Thymus (tissue), 11 donors: ENCODE measurements at regions not wholly inside any gene's neighbourhood (a gene's known extent, or its start where the extent isn't known, plus 50 kb on each side); places are given as distances from the start of the nearest gene placed in this dataset.
"Not testable (repeated sequence)": the region's sequence is repeated elsewhere in the genome, so short reads cannot be mapped to it uniquely, and the experiment has no call there.

Source experiments
- DNase-seq, 9 donors: peaks; one replicate each; pipeline ENCODE4 v3.0.0-alpha.2; 2013; ENCODE audit warnings: low spot score in 9 of 9, low read depth in 6 of 9, missing footprints in 1 of 9
- H3K27ac ChIP-seq, 2 donors: one replicate each; pipeline ENCODE4 v1.5.1; 2013; ENCODE audit warnings: control low read depth in 1 of 2, low read depth in 1 of 2, low read length in 1 of 2, mild to moderate bottlenecking in 1 of 2, moderate library complexity in 1 of 2
- H3K27me3 ChIP-seq, 2 donors: one replicate each; pipeline ENCODE4 v1.5.1; 2013; ENCODE audit warnings: low read length in 1 of 2; ENCODE audit not compliant: control insufficient read depth in 2 of 2, insufficient read depth in 1 of 2
- H3K36me3 ChIP-seq, 2 donors: one replicate each; pipeline ENCODE4 v1.5.1; 2013; ENCODE audit warnings: low read length in 1 of 2, mild to moderate bottlenecking in 1 of 2, moderate library complexity in 1 of 2; ENCODE audit not compliant: control insufficient read depth in 2 of 2, insufficient read depth in 2 of 2
- H3K4me1 ChIP-seq, 2 donors: one replicate each; pipeline ENCODE4 v1.5.1; 2013; ENCODE audit warnings: low read length in 2 of 2; ENCODE audit not compliant: control insufficient read depth in 2 of 2, insufficient read depth in 2 of 2
- H3K4me3 ChIP-seq, 2 donors: one replicate each; pipeline ENCODE4 v1.5.1; 2013; ENCODE audit warnings: low read length in 2 of 2, control low read depth in 1 of 2, mild to moderate bottlenecking in 1 of 2
- H3K9me3 ChIP-seq, 2 donors: one replicate each; pipeline ENCODE4 v1.5.1; 2013; ENCODE audit warnings: low read length in 1 of 2, mild to moderate bottlenecking in 1 of 2; ENCODE audit not compliant: control insufficient read depth in 2 of 2, insufficient read depth in 1 of 2
- WGBS: extraction: QIAGEN DNeasy Blood & Tissue Kit; methylation state at CpG from one replicate; pipeline ENCODE4 v1.1.7; 2013; 5-methylcytosine and 5-hydroxymethylcytosine counted together
- donor health status: healthy.

- H3K27ac ChIP-seq, result no peak overlapping the region
- peak in 1 of 9 donors; percentile 8 for DNase-seq
- no peaks in the 10 kb centered on the region for H3K36me3 ChIP-seq
- H3K27me3 ChIP-seq, result no peaks in the 10 kb centered on the region
- 91% methylated on average over 1 of the region's 1 CpG for WGBS
- no peaks in the 10 kb centered on the region for H3K9me3 ChIP-seq
- H3K4me3 ChIP-seq, result no peak overlapping the region
- no peaks in the 10 kb centered on the region for H3K4me1 ChIP-seq
Observed at GRCh38 chr12:19761463-19761862, 322.2 kb downstream of the AEBP2 start.

GRCh38 chr12:19763488-19763887 is 324.2 kb downstream of the AEBP2 start:
- H3K36me3 ChIP-seq, result no peaks in the 10 kb centered on the region
- H3K4me3 ChIP-seq, result no peak overlapping the region
- H3K4me1 ChIP-seq, result no peaks in the 10 kb centered on the region
- WGBS, result 96% methylated on average over 1 of the region's 1 CpG
- no peaks in the 10 kb centered on the region for H3K27me3 ChIP-seq
- no peak overlapping the region for H3K27ac ChIP-seq
- DNase-seq, result no peak
- H3K9me3 ChIP-seq, result no peaks in the 10 kb centered on the region

- Histone ChIP-seq H3K27me3 (no peaks in the 10 kb centered on the region), H3K27ac (no peak overlapping the region), H3K36me3 (no peaks in the 10 kb centered on the region), H3K9me3 (no peaks in the 10 kb centered on the region), H3K4me3 (no peak overlapping the region), H3K4me1 (no peaks in the 10 kb centered on the region)
- DNase-seq, result no peak
- 95% methylated on average over 3 of the region's 3 CpGs for WGBS
Observed at GRCh38 chr12:19764408-19764807, 325.1 kb downstream of the AEBP2 start.

GRCh38 chr12:19771858-19772257 is 332.6 kb downstream of the AEBP2 start:
- 97% methylated on average over 2 of the region's 2 CpGs for WGBS
- DNase-seq, result no peak

GRCh38 chr12:19772776-19773175 is 333.5 kb downstream of the AEBP2 start:
- Histone ChIP-seq H3K9me3 (peaks cover 0 to 4% of the 10 kb centered on the region in 2 donors), H3K36me3 (no peaks in the 10 kb centered on the region), H3K4me3 (no peak overlapping the region), H3K4me1 (no peaks in the 10 kb centered on the region), H3K27me3 (no peaks in the 10 kb centered on the region), H3K27ac (no peak overlapping the region)
- WGBS, result 95% methylated on average over 3 of the region's 3 CpGs
- DNase-seq, result no peak

More at GRCh38 chr12:19771858-19772257, 332.6 kb downstream of the AEBP2 start:
- Histone ChIP-seq H3K36me3 (no peaks in the 10 kb centered on the region), H3K27ac (no peak overlapping the region), H3K4me3 (no peak overlapping the region), H3K4me1 (no peaks in the 10 kb centered on the region), H3K9me3 (peaks cover 0 to 4% of the 10 kb centered on the region in 2 donors), H3K27me3 (no peaks in the 10 kb centered on the region)

- no peaks in the 10 kb centered on the region for H3K36me3 ChIP-seq
- no peak overlapping the region for H3K27ac ChIP-seq
- WGBS, result 97% methylated on average over 15 of the region's 15 CpGs
- no peaks in the 10 kb centered on the region for H3K4me1 ChIP-seq
- H3K9me3 ChIP-seq, result peaks cover 0 to 4% of the 10 kb centered on the region in 2 donors
- no peak overlapping the region for H3K4me3 ChIP-seq
- H3K27me3 ChIP-seq, result no peaks in the 10 kb centered on the region
- no peak for DNase-seq
Observed at GRCh38 chr12:19775241-19775640, 335.9 kb downstream of the AEBP2 start.

- H3K4me3 ChIP-seq, H3K9me3 ChIP-seq: not testable (repeated sequence)
Observed at GRCh38 chr12:19775976-19776375, 336.7 kb downstream of the AEBP2 start.

GRCh38 chr12:19778172-19778571 is 338.9 kb downstream of the AEBP2 start:
- no peak for DNase-seq
- no peaks in the 10 kb centered on the region for H3K36me3 ChIP-seq
- WGBS, result 92% methylated on average over 3 of the region's 3 CpGs
- no peaks in the 10 kb centered on the region for H3K27me3 ChIP-seq
- H3K9me3 ChIP-seq, result peaks cover 0 to 4% of the 10 kb centered on the region in 2 donors
- H3K4me1 ChIP-seq, result no peaks in the 10 kb centered on the region
- H3K27ac ChIP-seq, result no peak overlapping the region
- H3K4me3 ChIP-seq, result no peak overlapping the region

More at GRCh38 chr12:19775976-19776375, 336.7 kb downstream of the AEBP2 start:
- WGBS, result 97% methylated on average over 19 of the region's 19 CpGs
- not testable (repeated sequence) for H3K4me1 ChIP-seq, H3K36me3 ChIP-seq, H3K27ac ChIP-seq, DNase-seq, H3K27me3 ChIP-seq

GRCh38 chr12:19778797-19779196 is 339.5 kb downstream of the AEBP2 start:
- Histone ChIP-seq H3K9me3 (peaks cover 0 to 4% of the 10 kb centered on the region in 2 donors), H3K4me1 (no peaks in the 10 kb centered on the region), H3K27ac (no peak overlapping the region), H3K27me3 (no peaks in the 10 kb centered on the region), H3K4me3 (no peak overlapping the region), H3K36me3 (no peaks in the 10 kb centered on the region)
- WGBS, result 85% methylated on average over 2 of the region's 2 CpGs
- DNase-seq, result no peak
